Activated CD8-positive, alpha-beta T cell treated with anti-CD3 and anti-CD28 coated beads, Interleukin-2, amount 10 ng/mL, durations not matched to agents 7 days and 5 days (primary cell): ENCODE measurements at regions not wholly inside any gene's neighbourhood (a gene's known extent, or its start where the extent isn't known, plus 50 kb on each side); places are given as distances from the start of the nearest gene placed in this dataset.

Experiments
- ATAC-seq: fragments of 150-1000 bp; cut with Tn5 transposase; one replicate; pipeline ENCODE4 v1.10.0; 2021; ENCODE audit warnings: moderate library complexity
- CTCF ChIA-PET: fragments of 350-600 bp; sonication (Branson Sonifier 250); formaldehyde crosslinking; loops from one replicate; lab custom pipeline; 2021; ENCODE audit warnings: antibody characterized with exemption; lab: Charles Lee
- POLR2A ChIA-PET: fragments of 350-600 bp; sonication (Branson Sonifier 250); formaldehyde crosslinking; loops from one replicate; lab custom pipeline; 2021; ENCODE audit warnings: antibody characterized with exemption; lab: Charles Lee
- DNase-seq: peaks from one replicate; pipeline ENCODE4 v3.0.0-alpha.2; 2020
- H3K27ac Mint-ChIP-seq: one replicate; pipeline ENCODE4 v1.8.0; 2021; ENCODE audit warnings: mild to moderate bottlenecking, mixed read lengths
- H3K27me3 Mint-ChIP-seq: one replicate; pipeline ENCODE4 v1.8.0; 2021; ENCODE audit warnings: low read depth, mixed read lengths
- H3K36me3 Mint-ChIP-seq: one replicate; pipeline ENCODE4 v1.8.0; 2021; ENCODE audit warnings: low read depth, mixed read lengths
- H3K4me1 Mint-ChIP-seq: one replicate; pipeline ENCODE4 v1.8.0; 2021; ENCODE audit warnings: low read depth, mixed read lengths
- H3K4me3 Mint-ChIP-seq: one replicate; pipeline ENCODE4 v1.8.0; 2021; ENCODE audit warnings: mild to moderate bottlenecking, mixed read lengths
- H3K9me3 Mint-ChIP-seq: one replicate; pipeline ENCODE4 v1.8.0; 2022; ENCODE audit warnings: mixed read lengths; ENCODE audit not compliant: insufficient read depth

DNA sequence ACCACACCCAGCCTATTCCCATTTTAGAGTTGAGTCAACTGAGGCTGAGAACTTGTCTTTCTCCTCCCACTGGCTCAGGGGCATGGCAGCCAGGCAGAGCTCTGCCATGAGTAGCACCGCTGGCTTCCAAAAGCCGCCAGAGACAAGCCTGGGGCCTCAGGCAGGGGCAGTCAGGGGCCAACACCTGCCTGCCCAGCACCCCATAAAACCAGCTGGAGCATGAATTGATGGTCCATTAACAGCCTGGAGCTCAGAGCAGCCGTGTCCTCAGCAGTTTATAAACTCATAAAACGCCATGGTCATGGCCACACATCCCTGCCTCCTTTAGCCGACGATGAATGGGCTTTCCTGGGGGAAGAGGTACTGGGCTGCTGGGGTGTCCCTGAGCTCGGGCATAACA is 50.6 kb upstream of the PAX7 start:
- no peaks in the 10 kb centered on the region for H3K36me3 Mint-ChIP-seq
- ChIA-PET POLR2A (no interaction called here), CTCF (interaction anchor here (1.9 kb wide), 1 partner anchor 255 kb away, joined by 6 read pairs; no protein-coding TSS in a partner anchor)
- H3K4me3 Mint-ChIP-seq = no peak overlapping the region
- H3K27ac Mint-ChIP-seq = no peak overlapping the region
- ATAC-seq (no peak), DNase-seq (no peak)
- peaks cover 2% of the 10 kb centered on the region for H3K27me3 Mint-ChIP-seq
- H3K9me3 Mint-ChIP-seq = no peaks in the 10 kb centered on the region
- H3K4me1 Mint-ChIP-seq = no peaks in the 10 kb centered on the region

DNA sequence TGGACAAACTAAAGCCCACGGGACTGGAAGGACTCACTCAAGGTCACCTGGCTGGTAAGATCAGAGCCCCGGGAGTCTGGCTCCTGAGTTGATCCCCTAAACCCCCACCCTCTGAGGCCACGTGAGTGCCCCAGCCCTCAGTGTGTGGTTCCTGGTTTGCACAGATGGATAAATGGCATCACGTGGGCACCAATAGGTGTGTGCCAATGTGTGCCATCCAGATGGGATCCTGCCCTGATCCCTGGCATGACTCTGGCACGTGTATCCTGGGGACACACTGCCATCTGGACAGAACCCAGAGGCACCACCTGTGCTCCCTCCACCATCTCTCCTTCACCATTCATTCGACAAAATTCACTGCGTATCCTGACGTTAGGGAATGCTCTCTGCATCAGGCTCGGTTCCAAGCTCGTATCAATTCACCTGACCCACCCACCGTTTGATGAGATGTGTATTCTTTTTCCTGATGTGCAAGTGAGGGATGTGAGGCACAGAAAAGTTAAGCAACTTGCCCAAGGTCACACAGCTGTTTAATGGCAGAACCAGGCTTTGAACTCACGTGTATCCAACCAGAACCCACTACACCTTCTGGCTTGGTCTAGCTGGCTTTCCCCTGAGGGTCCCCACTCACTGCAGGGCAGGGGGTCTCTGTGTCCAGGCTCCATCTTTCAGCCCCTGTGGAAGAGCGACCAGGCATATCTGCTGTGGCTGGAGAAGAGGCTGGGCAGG is 49.8 kb upstream of the PAX7 start:
- DNase-seq (no peak), ATAC-seq (no peak)
- CTCF ChIA-PET = interaction anchor here (0.9 to 2.9 kb wide), 16 partner anchors 9 to 920 kb away, joined by 3 to 19 read pairs (median 5); no protein-coding TSS in a partner anchor
- H3K36me3 Mint-ChIP-seq = no peaks in the 10 kb centered on the region
- no peak overlapping the region for H3K4me3 Mint-ChIP-seq
- no peak overlapping the region for H3K27ac Mint-ChIP-seq
- POLR2A ChIA-PET = no interaction called here
- no peaks in the 10 kb centered on the region for H3K9me3 Mint-ChIP-seq
- H3K27me3 Mint-ChIP-seq = peaks cover 2% of the 10 kb centered on the region
- H3K4me1 Mint-ChIP-seq = no peaks in the 10 kb centered on the region
